ENCODE measurements at regions not wholly inside any gene's neighbourhood (a gene's known extent, or its start where the extent isn't known, plus 50 kb on each side); places are given as distances from the start of the nearest gene placed in this dataset.
"Not testable (repeated sequence)": the region's sequence is repeated elsewhere in the genome, so short reads cannot be mapped to it uniquely, and the experiment has no call there.

- TF ChIP-seq POLR2A, CTCF (IDR thresholded peaks at IDR 0.05): not testable (repeated sequence)
Measured at GRCh38 chr1:120629832-120630455, 93.8 kb upstream of the NBPF26 start.
